GM21576 (cell line): ENCODE measurements at regions not wholly inside any gene's neighbourhood (a gene's known extent, or its start where the extent isn't known, plus 50 kb on each side); places are given as distances from the start of the nearest gene placed in this dataset.

Source experiments
- ATAC-seq: cut with Tn5 transposase; IDR thresholded peaks from one replicate; pipeline ENCODE4 v1.9.1; 2021; ENCODE audit warnings: mild to moderate bottlenecking, moderate library complexity; ENCODE audit not compliant: unreplicated experiment

DNA sequence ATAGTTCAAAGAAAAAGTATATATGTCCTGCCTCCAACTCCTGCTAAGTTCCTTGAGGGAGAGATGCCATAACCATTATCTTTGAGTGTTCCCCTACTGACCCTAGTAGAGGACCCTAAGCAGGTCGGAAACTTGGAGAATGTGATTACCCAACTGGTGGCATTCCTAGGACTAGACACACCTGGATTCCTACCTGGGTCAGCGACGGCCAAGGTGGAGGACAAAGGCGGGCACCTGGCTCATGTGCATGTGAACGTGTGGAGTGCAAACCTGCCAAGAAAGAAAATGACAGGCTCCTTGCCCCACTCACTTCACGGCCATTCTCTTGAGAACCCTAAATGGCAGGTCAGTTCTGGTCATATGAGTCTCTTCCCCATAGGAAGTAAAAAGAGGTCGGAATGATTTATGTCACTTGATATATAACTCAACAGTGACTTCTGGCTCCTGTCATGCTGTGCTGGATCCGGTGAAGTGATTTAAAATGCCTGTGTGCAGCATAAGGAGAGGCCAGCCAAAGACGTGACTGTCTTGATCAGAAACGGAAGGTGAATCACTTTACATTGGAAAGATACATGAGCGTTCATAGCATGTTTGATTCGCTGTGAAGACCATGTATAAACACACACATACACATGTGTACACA lies 371.6 kb downstream of the EIPR1 start:
- ATAC-seq: no peak

DNA sequence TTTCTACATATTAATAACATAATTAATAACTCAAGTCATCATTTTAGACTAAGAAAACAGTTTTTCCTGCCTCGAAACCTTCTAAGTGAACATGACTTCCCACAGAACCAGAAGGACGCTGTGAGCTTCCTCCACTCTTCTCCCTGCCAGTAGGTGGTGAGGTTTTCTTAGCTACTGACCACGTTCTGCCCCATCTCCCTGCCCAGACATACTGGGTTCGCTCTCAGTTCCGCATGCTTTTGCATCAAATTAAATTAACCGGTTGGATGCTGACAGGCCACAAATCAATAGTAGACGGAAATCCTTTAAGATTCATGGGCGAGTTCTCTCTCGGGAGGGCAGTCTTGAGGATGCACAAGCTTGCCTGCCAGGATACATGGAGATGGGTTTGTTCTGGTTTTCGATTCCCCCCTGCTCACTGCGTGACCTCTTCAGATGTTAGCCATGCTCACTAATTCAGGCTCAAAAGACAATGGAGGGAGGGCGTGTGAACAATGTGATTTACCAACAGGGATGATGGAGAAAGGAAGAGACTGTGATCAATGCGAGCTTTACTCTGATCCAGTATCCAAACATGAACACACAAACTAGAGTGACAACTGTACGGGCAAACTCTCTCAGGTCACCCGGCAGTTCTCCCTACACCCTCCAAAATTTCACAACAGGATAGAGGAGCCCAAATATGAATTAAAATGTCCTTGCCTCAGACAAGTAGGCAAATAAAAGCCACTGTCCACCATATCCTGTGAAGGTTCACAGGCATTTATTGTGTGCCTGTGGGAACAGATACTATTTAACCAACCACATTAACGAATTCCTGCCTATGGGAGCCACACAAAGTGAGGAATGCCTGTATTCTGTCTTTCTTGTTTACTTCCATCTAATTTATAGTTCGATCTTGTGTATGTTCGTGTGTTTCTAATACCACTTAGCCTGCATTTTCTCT lies 375.7 kb downstream of the EIPR1 start:
- no peak for ATAC-seq

GRCh38 chr2:3000968-3001367 lies 376.6 kb downstream of the EIPR1 start:
- no peak for ATAC-seq

DNA sequence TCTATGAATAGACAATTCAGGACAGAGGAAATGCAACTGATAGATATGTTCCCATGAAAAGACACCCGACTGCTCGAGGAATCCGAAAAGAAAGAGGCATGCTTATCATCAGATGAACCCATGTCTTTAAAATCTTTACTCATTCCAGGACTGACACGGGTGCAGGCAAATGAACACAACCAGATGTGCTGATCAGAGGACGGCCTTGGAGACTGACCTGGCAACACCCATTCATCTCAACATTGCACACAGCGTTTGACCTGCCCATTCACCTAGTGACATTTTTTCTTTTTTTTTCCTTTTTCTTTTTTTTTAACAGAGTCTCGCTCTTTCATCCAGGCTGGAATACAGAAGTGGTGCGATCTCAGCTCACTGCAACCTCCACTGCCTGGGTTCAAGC lies 377.5 kb downstream of the EIPR1 start:
- no peak for ATAC-seq

- ATAC-seq: no peak
Observed at GRCh38 chr2:2998971-2999370, 378.6 kb downstream of the EIPR1 start.

- no peak for ATAC-seq
Observed at GRCh38 chr2:2993172-2993692, 384.4 kb downstream of the EIPR1 start.

GRCh38 chr2:2992634-2993033 lies 385.0 kb downstream of the EIPR1 start:
- ATAC-seq: no peak

DNA sequence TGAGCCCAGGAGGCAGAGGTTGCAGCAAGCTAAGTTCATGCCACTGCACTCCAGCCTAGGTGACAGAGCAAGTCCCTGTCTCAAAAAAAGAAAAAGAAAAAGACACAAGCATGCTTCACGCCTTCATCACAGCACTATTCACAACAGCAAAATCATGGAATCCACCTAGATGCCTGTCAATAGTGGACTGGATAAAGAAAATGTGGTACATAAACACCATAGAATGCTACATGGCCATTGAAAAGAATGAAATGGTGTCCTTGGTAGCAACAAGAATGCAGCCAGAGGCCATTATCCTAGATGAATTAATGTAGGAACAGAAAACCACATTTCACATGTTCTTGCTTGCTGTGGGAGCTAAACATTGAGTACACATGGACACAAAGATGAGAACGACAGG lies 392.6 kb downstream of the EIPR1 start:
- ATAC-seq: no peak

- ATAC-seq: no peak
Observed at GRCh38 chr2:2981000-2981399, 396.6 kb downstream of the EIPR1 start.

DNA sequence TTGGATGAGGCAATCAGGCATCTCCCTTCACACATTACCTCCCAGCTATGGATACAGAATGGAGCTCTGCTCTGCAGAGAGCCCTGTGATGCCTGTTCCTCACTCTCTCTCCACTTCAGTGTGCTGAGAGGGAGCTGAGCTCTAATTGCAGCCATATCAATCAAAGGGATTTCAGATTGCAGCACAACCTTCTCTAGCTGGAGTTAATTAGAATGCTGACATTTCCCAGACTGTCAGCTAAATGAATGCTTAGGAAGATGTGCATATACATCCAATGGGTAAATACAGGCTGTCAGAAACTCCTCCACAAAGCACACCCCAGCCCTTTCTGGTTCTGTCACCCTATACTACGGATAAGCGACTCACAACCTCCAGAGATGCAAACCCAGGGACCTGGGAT lies 402.6 kb downstream of the EIPR1 start:
- no peak for ATAC-seq

- ATAC-seq: no peak
Observed at GRCh38 chr2:2960441-2961133, 417.0 kb downstream of the EIPR1 start.

- ATAC-seq: no peak
Observed at GRCh38 chr2:2950403-2950952, 427.1 kb downstream of the EIPR1 start.

DNA sequence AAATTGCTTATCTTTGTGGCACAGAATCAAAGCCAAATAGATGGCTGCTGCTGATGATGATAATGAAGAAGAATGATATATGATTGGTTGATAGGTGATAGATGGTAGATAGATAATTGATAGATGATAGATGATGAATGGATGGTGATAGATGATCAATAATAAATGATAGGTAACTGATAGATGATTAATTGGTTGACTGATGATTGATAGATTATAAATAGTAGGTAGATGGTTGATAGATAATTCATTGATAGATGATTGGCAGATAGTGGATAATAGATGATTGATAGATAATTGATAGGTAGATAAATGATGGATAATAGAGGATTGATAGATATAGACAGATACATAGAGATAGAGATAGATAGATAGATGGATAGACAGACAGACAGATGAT lies 430.2 kb downstream of the EIPR1 start:
- ATAC-seq: no peak

- no peak for ATAC-seq
Observed at GRCh38 chr2:2942906-2943305, 434.7 kb downstream of the EIPR1 start.

DNA sequence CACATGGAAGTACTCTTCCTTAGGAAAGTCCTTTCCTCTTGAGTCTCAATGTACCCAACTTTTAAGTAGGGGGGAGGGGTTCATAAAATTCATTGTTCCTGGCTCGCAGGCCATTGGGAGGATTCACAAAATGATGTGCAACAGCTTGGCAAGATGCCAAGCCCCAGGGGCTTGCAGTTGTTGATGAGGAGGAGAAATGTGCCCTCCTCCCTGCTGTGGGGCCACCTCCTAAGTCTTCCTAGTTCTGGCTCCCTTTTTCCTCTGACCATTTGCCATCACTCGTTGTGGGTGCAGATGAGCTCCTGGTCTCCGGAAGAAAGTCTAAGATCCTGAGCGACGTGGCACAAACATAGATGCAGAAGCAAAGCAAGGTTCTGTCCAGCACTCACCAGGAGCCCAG lies 435.4 kb downstream of the EIPR1 start:
- ATAC-seq: no peak

- no peak for ATAC-seq
Observed at GRCh38 chr2:2941205-2941604, 436.4 kb downstream of the EIPR1 start.

DNA sequence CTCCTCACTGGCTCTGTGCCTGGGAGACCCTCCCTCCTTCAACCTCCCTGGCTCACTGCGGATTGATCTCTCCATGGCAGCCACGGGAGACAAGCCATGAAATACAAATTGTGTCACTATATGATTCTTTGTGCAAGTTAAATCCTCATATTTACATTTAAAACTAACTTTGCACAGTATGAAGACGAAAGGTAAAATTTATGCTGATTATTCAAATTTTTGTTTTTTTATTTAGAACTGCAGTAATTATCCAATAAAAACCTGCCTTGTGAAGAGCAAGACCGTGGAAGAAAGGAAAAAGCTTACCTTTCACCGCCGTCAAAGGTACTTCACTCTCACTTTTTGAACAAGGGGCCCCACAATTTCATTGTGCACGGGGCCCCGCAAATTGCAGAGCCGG lies 436.9 kb downstream of the EIPR1 start:
- no peak for ATAC-seq

- ATAC-seq: no peak
Observed at GRCh38 chr2:2940061-2940460, 437.6 kb downstream of the EIPR1 start.

DNA sequence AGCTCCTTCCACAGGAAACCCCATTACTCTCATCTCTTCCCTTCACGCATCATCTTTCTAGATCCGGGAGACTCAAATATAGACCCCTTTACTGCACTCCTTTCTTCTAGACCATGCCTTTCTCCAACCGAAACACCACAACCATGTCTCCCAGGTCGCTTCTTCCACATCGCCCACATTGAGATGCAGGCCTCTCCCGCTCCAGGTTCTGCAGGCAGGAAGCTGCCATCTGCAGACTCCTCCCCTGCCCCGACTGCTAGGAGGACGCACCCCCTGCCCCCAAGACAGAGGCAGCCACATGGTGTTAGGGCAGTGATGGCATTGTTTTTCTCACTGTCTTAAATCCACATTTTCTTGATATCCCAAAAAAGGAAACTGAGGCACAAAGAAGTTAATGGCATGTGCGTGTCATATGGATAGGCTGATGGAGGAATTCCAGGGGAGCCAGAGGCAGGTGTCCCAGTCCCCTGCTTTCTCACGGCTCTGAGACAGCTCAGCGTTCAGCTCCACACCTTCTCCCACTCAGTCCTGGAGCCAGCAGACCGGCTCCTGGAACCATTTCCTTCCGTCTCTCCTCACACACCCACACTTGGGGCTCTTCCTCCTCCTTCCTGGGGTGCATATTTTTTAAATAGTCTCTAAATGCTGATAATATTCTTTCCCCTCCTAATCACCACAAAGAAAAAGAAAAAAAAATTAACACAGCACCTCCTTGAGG lies 438.4 kb downstream of the EIPR1 start:
- ATAC-seq: no peak

GRCh38 chr2:2938481-2938880 lies 439.1 kb downstream of the EIPR1 start:
- no peak for ATAC-seq
